ENCODE measurements at regions not wholly inside any gene's neighbourhood (a gene's known extent, or its start where the extent isn't known, plus 50 kb on each side); places are given as distances from the start of the nearest gene placed in this dataset.
"Not testable (repeated sequence)": the region's sequence is repeated elsewhere in the genome, so short reads cannot be mapped to it uniquely, and the experiment has no call there.

DNA sequence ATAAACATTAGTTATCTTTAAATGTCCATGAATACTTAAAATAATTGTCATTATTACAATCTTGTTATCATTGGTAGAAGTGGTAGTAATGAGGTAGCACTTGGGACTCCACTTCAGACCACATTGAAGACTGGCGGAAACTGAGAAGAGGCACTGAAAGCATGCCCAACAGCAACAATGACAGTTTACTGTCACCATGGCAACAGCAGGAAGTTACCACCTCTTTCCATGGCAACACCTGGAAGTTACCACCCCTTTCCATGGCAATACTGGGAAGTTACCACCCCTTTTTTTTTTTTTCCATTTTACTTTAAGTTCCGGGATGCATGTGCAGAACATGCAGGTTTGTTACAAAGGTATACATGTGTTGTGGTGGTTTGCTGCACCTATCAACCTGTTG lies 494.9 kb upstream of the RBFOX1 start:
- no peak for DNase-seq

DNA sequence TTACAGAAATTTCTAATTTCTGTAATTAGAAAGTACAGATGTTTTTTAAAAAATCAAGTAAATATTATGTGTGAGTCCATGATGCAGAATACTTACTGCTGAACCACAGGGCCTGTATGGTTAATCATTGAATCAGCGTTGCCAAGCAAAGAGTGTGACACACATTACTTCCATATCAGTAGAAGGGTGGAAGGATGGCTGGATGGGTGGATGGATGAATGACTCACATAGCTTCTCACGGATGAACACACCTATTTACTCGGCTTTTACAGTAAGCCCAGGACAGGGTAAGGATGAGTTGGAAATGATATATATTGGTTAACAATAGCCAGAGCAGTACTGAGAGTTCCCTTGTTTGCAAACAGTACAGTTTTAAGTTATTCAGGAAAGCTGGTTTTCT lies 495.9 kb upstream of the RBFOX1 start:
- DNase-seq, result no peak

DNA sequence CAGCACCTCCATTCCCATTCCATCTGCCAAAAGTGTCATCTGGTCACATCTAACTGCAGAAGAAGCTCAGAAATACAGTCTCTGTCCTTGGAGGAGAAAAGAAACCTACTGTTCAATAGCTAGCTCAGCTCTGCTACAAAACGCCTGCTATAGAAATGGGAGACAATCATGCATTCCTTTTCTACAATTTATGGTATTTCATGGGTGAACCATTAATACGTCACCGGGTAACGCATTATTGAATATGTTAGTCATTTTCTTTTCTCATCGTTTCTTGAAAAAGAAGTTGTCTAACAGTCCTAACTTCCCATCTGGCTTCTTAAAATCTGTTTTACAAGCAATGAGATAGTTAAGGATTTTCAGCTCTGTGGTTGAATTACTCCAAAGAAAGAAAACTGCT lies 496.7 kb upstream of the RBFOX1 start:
- DNase-seq, result no peak

DNA sequence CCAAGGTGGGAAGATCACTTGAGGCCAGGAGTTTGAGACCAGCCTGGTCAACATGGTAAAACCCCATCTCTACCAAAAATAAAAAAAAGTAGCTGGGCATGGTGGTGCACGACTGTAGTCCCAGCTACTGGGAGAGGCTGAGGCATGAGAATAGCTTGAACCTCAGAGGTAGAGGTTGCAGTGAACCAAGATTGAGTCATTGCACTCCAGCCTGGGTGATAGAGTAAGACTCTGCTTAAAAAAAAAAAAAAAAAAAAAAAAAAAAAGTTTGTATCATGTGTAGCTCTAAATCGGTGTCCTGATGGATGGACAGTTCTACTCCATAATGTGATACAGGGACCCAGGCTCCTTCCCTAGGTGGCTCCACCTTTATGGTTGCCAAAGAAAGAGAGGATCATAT lies 497.1 kb upstream of the RBFOX1 start:
- no peak for DNase-seq

DNA sequence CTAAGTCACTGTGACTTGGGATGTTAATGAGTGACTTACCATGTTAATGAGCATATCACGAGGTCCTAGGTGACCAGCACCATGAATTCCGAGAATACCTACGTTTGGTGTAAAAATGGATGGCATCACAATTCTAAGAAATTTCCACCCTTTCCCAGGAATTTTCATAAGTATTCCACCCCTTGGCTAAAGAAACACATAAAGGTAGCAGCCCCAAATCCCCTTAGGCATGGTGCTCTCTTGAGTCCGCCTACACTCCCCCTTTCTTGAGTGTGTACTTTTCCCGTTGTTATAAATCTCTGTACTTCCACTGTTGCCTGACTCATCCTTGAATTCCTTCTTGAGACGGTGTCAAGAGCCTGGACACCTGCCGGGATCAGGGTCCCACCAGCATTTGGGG lies 504.0 kb upstream of the RBFOX1 start:
- DNase-seq, result no peak

DNA sequence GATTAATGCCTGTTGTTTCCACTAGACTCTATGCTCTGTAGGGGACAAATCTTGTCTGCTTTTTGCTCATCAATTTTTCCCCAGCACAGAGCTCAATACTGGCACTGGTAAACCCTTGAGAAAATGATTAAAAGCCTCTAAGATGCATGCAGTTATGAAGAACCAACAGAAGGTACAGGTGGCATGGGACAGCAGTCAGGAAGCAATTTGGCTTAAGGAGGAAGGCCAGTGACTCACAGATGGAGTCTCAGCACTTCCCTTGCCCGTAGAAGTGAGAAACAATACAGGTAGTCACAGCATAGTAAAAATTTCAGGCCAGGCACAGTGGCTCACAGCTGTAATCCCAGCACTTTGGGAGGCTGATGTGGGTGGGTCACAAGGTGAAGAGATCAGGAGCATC lies 504.7 kb upstream of the RBFOX1 start:
- DNase-seq, result no peak

DNA sequence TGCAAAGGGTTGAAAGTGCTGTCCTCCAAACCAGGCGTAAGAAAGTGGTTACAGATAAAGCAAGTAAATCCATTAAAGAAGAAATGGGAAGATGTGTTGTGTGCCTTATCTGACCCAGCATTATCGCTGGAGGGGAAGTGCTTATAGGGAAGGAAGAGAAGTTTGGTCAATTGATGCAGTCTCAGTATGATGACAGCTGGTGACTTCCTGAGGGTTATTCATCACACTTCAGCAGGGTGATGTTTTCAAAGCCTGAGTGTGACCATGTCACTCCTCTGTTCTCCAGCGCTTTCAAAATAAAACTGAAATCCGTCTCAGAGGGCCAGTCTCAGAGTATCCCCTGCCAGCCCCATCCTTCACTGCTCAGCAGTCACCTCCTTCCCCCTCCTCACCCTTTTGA lies 505.4 kb upstream of the RBFOX1 start:
- no peak for DNase-seq

DNA sequence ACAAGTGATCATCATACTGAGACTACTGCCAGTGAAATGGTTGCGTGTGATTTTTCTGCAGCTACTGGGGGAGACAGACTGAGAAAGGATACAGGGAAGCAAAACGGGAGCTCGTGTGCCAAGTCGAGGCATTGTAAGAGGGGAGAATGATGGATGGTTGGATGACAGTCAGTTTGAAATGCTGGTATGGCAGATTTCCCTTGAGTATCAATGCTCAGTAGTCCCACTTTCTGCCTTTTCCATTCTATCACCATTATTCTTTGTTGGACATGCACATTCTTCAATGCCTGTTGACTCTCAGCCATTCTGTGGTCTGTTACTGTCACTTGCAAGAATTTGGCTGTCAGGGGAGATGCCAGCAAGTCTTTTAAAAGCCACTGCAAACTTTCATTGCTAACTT lies 510.6 kb upstream of the RBFOX1 start:
- DNase-seq, result no peak

DNA sequence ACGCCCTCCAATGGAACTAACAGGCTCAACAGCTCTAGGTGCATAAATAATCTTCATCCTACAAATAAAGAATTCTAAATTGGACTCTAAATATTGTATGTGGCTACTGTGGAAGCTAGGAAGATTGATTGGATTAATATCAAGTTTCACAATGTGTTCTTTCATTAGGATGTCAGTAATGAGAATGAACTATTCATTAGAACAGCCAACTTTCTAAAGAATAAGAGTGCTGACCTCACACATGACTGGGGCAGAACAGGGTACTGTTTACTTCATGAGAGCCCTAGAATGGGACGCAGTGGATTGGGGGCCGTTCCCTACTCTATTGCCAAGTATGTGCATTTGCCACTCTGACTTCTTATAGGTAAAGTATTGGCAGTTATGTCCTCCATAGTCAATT lies 528.2 kb upstream of the RBFOX1 start:
- no peak for DNase-seq

DNA sequence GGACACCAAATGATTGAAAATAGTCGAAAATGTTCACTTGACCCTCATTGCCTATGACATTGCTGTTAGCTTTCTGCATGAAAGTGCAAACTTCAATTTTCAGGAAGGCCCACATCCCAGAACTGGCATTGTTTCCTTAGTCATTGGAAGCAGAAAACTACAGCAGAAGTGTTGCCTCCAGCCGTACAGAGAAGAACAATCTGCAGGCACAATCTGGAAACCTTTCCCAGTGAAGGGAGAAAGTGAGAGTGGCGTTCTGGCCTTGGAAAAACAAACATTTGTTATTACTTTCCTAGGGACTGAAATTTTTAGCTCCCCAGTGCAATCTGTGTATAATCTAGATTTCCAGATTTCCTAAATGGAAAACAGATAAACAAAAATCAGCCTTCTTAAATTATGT lies 529.5 kb upstream of the RBFOX1 start:
- no peak for DNase-seq

DNA sequence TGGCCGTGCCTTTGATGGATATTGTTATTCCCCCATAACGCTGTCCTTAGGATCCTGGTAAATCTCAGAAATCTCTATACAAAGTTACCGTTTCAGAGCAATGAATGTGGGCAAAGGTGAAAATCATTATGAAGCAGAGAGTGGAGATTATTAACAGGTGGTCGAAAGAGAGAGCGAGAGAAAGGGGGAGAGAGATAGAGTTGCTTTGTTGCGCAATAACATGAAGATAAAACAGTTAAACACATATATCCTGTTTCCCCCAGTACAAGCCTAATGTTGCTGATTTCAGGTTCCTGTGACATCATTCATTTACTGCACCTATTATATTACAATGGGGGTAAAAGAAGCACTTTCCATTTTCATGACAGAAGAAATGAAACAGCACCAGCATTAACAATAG lies 535.4 kb upstream of the RBFOX1 start:
- no peak for DNase-seq

DNA sequence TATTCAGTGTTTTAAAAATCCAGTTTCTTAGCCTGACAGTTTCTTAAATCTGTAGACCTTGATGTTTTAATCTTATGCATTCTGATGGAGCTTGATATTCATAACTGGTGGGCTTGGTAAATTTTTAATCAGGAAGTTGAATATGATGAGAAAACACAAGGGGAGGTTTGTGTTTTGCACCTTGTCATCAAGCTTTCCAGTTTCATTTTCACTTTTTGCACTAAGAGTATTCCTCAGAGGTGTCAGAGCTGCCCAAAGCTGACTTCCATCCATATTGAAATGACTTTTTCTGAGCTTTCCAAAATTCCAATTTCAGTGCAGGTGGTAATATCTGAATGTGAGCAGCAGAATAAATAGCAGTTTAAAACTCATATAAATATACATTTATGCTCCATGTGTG lies 555.0 kb upstream of the RBFOX1 start:
- DNase-seq, result no peak

DNA sequence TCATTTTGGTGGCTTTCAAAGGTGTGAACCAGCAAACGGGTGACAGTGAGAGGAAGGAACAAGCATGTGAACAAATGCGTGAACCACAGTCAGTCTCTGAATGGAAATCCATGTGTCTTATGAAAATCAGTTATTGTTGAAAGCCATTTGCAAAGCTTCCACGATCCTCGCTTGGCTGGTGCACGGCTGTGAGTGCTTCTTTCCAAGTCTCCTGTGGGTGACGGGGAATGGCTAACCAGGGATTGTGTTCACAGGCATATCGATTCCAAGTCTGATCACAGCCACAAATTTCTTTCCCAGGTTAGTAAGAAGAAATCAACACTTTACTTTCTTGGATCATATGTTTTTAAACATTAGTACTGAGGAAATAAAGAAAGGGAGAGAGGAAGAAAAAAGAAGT lies 556.9 kb upstream of the RBFOX1 start:
- DNase-seq, result no peak

DNA sequence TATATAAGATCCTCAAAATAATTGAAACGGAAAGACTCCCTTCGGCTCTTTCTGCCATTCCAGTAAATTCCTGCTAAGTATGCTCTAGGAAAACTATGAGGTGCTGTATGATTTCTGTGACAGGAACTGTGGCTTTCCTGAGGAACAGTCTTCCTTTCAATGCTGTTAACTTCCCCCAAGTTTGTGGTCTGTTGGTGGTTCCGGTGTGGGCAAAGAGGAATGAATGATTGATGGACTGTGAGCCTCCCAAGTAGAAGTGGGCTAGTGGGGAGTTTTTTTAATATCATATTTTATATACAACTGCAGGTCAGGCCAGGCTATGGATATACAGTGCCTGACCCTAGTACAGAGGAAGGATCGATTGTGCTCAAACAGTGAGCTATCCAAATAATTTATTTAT lies 560.7 kb upstream of the RBFOX1 start:
- no peak for DNase-seq

DNA sequence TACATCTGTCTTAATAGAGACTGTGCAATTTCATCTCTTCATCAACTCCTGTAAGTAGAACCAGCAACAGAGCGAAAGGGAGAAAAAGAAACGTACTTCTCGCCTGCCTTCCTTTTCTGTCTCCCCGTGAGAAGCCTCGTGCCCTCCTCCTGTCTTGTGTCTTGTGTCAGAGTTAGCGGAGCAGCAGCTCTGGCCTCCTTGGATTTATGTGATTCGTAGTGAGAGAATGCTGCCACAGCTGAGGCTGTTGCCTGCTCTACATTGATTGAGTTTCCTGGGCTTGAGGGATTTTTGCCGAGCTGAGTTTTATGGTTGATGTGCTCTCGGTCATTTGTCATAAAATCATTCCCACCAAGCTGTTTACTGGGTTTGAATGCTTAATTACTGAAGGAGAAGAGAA lies 579.1 kb upstream of the RBFOX1 start:
- no peak for DNase-seq

DNA sequence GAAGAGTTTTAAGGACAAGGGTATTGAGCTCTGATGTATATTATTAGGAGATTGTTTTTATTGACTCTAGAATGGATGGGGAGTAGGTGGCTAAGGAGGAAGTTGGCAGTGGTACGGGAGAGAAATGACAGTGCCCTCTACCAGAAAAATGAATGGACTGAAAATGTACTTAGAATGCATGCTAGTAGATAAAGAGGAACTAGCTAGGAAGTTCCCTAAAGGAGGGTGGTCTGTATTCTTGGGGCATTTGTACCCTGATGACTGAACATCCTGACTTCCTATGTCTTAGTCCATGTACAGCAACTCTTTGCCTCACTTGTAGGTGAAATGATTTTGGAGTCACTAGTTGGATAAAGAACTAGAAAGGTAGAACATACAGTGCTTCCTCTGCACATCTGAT lies 581.5 kb upstream of the RBFOX1 start:
- no peak for DNase-seq

DNA sequence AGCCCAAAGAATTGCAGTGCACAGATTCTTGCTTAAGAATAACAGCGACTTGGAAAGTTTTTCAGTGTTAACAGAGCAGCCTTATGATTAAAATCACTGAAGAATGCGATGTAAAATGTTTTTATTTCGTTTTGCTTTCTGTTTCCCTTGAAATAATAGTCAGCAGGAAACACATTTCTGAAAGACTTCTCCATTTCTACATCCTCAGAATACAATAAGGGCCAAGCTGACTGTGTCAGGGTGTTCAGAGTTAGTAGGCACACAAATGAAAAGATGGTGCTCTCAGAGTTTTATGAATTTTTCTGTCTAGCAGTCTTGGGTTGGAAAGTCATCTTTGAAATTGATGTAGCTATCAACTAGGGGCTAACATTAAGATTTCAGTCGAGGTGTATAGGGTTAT lies 582.9 kb upstream of the RBFOX1 start:
- DNase-seq, result no peak

DNA sequence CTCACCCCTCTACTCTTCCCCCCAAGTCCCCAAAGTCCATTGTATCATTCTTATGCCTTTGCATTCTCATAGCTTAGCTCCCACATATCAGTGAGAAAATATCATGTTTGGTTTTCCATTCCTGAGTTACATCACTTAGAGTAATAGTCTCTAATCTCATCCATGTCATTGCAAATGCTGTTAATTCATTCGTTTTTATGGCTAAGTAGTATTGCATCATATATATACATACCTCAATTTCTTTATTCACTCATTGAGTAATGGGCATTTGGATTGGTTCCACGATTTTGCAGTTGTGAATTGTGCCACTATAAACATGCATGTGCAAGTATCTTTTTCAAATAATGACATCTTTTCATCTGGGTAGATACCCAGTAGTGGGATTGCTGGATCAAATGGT lies 596.3 kb upstream of the RBFOX1 start:
- not testable (repeated sequence) for DNase-seq

DNA sequence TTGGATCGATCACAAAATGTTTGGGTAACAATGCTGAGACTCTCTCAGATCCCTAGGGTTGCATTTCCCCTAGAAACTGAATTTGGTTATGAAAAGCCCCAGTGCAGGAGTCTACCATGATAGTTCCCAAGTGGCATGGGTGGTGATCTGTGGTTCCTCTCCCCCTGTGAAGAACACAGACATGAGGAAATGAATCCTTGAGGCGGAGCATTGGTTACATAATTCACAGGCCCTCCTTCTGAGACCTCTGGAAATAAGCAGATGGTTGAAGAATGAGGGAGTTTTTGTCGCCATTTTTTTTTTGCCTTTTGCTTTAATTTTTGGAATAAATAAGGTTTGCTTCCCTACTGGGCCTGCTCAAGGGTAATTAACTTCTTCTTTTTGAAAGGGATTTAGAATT lies 597.0 kb upstream of the RBFOX1 start:
- no peak for DNase-seq

DNA sequence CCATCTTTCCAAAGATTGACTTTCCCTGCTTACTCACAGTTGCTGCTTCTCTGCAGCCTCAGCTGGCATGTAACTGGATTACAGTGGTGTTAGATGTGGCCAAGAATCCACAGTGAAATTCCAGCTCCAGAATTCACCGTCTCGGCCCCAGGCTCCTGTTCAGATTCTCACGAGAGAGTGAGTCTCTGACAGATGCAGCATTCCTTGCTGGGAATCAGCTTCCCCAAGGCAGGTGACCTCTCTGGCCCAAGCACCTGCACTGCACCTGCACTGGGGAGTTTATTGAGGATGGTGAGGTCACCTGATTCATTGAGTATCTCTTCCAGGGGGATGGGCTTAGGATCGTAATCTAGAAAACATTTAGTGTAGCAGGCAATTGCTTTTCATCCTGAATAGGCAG lies 600.5 kb upstream of the RBFOX1 start:
- DNase-seq, result no peak

DNA sequence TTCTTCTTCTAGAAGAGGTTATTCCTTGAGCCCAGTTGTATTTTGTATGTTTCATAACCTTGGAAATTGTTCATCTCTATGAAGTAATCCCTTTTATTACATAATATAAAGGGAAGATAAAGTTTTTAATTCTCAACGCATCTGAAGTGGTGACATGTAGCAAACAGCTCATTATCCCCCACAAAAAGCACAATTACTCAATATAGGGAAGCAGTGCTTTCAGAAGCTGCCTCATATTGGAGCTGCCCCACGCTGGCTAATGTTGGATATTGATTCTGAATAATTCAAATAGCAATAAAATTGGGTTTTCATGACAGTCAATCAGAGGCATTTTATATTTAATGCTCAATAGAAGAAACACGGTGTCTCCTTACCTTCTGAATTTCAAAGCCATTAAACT lies 604.3 kb upstream of the RBFOX1 start:
- DNase-seq, result no peak

DNA sequence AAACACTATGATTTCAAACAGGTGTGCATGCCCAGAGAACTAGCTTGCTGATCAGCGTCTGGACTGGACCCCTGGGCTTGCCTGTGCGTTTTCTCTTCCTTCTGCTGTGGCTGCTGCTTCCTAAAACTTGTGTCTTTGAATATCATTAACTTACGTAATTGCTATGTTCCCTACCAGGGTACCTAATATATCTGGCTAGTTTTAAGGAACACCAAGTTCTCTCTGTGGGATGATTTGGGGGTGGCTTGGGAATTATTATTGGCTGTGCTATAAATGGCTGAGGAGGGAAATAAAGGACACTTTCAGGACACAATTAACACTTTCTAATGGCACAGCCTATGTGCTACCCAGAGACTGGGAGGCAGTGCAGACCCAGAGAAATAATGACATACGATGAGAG lies 606.0 kb upstream of the RBFOX1 start:
- DNase-seq, result no peak

DNA sequence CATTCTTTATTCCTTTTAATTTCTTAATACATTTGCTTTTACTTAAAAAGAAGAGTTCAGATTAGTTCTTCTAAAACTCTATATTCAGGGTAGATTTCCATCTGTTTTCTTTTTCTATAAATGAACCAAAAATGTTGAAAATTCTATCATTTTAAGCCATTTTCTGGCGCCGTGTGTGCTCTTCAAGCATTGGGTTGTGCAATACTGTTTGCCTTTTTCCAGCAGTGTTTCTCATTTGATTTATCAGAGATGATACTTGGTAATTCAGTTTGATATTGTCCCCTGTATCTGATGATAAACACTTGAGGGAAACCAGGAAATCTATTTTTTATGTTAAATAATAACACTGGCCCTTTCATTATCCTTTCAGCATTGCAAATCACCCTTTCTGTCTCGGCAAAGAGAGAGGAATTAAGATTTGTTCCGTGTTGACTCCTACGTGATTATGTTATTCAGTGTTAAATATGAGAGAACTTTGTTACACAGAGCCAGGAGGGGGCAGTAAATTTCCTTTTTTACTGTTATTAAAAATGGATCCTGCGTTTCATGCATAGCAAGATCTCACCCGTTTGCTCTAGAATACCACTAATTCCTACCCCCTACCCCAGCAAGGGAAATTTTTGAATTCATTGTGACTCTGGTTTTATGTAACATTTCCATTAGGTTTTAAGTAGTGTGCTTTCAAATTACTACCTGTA lies 606.9 kb upstream of the RBFOX1 start:
- DNase-seq, result no peak

DNA sequence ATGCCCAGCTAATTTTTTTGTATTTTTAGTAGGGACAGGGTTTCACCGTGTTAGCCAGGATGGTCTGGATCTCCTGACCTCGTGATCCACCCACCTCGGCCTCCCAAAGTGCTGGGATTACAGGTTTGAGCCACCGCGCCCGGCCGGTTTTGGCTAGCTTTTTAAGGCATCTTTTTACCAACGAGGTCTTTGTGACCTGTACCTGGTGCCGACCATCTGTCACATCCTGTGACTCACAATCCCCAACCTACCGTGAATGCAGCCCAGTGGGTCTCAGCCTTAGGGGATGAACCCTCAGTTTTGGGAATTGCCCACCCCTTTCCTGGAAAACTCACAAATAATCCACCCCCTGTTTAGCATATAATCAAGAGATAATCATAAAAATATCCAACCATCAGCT lies 607.4 kb upstream of the RBFOX1 start:
- DNase-seq, result not testable (repeated sequence)

DNA sequence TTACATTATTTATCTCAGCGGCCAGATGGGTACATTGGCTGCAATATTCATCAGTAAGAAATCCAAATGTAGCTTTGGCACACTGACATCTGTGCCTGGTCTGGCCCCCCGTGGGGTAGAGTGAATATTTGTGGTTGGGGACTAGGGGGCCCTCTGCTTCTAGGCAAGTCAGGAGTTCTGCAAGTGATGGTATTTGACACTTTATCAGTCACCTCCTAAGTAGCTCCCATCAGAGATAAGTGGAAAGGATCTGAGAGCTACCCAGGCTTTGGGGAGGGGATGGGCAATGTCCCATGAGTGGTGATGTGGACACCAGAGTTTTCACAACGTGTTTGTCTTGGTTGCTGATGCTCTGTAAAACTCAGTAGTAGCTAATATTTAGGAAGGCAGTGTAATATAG lies 609.9 kb upstream of the RBFOX1 start:
- DNase-seq, result no peak

DNA sequence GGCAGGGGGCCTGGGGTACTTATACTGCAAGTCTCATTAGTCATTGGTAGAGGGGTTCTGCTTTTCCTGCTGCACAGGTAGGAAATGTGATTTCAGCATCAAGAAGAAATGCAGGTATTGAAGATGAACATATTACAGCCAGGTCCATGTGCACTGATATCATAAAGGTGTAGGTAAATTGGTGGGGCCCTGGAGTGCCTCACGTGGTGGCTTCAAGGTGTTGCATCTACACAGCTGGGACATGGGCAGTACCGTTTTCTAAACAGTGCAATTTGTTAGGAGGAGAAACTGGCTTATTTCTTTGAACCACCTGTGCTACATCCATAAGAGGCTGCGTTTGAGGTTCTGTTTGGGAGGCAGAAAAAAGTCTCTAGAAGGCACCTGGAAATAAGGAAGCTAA lies 618.1 kb upstream of the RBFOX1 start:
- DNase-seq, result no peak
